ENCODE measurements at regions not wholly inside any gene's neighbourhood (a gene's known extent, or its start where the extent isn't known, plus 50 kb on each side); places are given as distances from the start of the nearest gene placed in this dataset. TPM values are rescaled to one million over a fixed set of nuclear protein-coding genes. Genes with fewer than 3 reads are reported as not detected.

Small RNA genes in the stretch of these regions (small RNA-seq; reads per million reads assigned to genes)
- gene SNRPCP14: not detected
